ENCODE measurements at regions not wholly inside any gene's neighbourhood (a gene's known extent, or its start where the extent isn't known, plus 50 kb on each side); places are given as distances from the start of the nearest gene placed in this dataset.

- intact Hi-C loops (cut with DNase I): no loop called here
- ATAC-seq: no peak
- no peak for DNase-seq
Measured at GRCh38 chr10:106134326-106135000, 1030.0 kb downstream of the SORCS1 start.

GRCh38 chr10:106133451-106133850 is 1031.1 kb downstream of the SORCS1 start:
- no peak for DNase-seq
- no peak for ATAC-seq
- intact Hi-C loops (cut with DNase I): no loop called here

- DNase-seq (no peak), ATAC-seq (no peak)
- intact Hi-C loops (cut with DNase I): no loop called here
Measured at GRCh38 chr10:106132956-106133355, 1031.5 kb downstream of the SORCS1 start.

GRCh38 chr10:106114656-106115186 is 1049.8 kb downstream of the SORCS1 start:
- intact Hi-C loops (cut with DNase I): no loop called here
- no peak for DNase-seq
- no peak for ATAC-seq

- intact Hi-C loops (cut with DNase I): no loop called here
- ATAC-seq (peak in 1 of 2 donors; percentile 59), DNase-seq (no peak)
Measured at GRCh38 chr10:106111246-106111645, 1053.3 kb downstream of the SORCS1 start.

GRCh38 chr10:106107706-106108105 is 1056.8 kb downstream of the SORCS1 start:
- intact Hi-C loops (cut with DNase I): no loop called here
- peak in 1 of 2 donors; percentile 67 for ATAC-seq
- no peak for DNase-seq

- ATAC-seq (no peak), DNase-seq (no peak)
- intact Hi-C loops (cut with DNase I): no loop called here
Measured at GRCh38 chr10:106106114-106106513, 1058.4 kb downstream of the SORCS1 start.

GRCh38 chr10:106089855-106090254 is 1074.7 kb downstream of the SORCS1 start:
- intact Hi-C loops (cut with DNase I): no loop called here
- DNase-seq (no peak), ATAC-seq (no peak)

- ATAC-seq (no peak), DNase-seq (no peak)
- intact Hi-C loops (cut with DNase I): no loop called here
Measured at GRCh38 chr10:106086391-106086790, 1078.1 kb downstream of the SORCS1 start.

- no peak for DNase-seq
- intact Hi-C loops (cut with DNase I): no loop called here
- ATAC-seq: no peak
Measured at GRCh38 chr10:106083572-106083971, 1080.9 kb downstream of the SORCS1 start.

- ATAC-seq (no peak), DNase-seq (no peak)
- intact Hi-C loops (cut with DNase I): no loop called here
Measured at GRCh38 chr10:106082865-106083264, 1081.6 kb downstream of the SORCS1 start.

- DNase-seq: no peak
- ATAC-seq: no peak
- intact Hi-C loops (cut with DNase I): no loop called here
Measured at GRCh38 chr10:106078895-106079576, 1085.5 kb downstream of the SORCS1 start.

- ATAC-seq (no peak), DNase-seq (no peak)
- intact Hi-C loops (cut with DNase I): no loop called here
Measured at GRCh38 chr10:106076496-106076895, 1088.0 kb downstream of the SORCS1 start.

GRCh38 chr10:106053061-106053460 is 1111.4 kb downstream of the SORCS1 start:
- intact Hi-C loops (cut with DNase I): no loop called here
- ATAC-seq: no peak
- no peak for DNase-seq

GRCh38 chr10:106044503-106044902 is 1120.0 kb downstream of the SORCS1 start:
- intact Hi-C loops (cut with DNase I): no loop called here
- no peak for ATAC-seq

GRCh38 chr10:106043863-106044262 is 1120.6 kb downstream of the SORCS1 start:
- no peak for ATAC-seq

More at GRCh38 chr10:106044503-106044902, 1120.0 kb downstream of the SORCS1 start:
- no peak for DNase-seq

GRCh38 chr10:106038246-106038645 is 1126.3 kb downstream of the SORCS1 start:
- ATAC-seq: no peak
- no peak for DNase-seq
- intact Hi-C loops (cut with DNase I): no loop called here

More at GRCh38 chr10:106043863-106044262, 1120.6 kb downstream of the SORCS1 start:
- no peak for DNase-seq
- intact Hi-C loops (cut with DNase I): no loop called here

GRCh38 chr10:106033065-106033464 is 1131.4 kb downstream of the SORCS1 start:
- intact Hi-C loops (cut with DNase I): no loop called here
- no peak for ATAC-seq
- no peak for DNase-seq

- intact Hi-C loops (cut with DNase I): no loop called here
- DNase-seq (no peak), ATAC-seq (no peak)
Measured at GRCh38 chr10:106032450-106033002, 1132.0 kb downstream of the SORCS1 start.

- intact Hi-C loops (cut with DNase I): no loop called here
- ATAC-seq (no peak), DNase-seq (no peak)
Measured at GRCh38 chr10:106027240-106027639, 1137.3 kb downstream of the SORCS1 start.
